H9 (cell line): ENCODE measurements at regions not wholly inside any gene's neighbourhood (a gene's known extent, or its start where the extent isn't known, plus 50 kb on each side); places are given as distances from the start of the nearest gene placed in this dataset.

Experiments used
- DNase-seq: peaks from one replicate; pipeline ENCODE4 v3.0.0-alpha.2; 2017
- H2AFZ ChIP-seq: one replicate; pipeline ENCODE4 v1.6.1; 2013; ENCODE audit warnings: mild to moderate bottlenecking, low read length, control low read depth, moderate library complexity
- H2AK5ac ChIP-seq: 2 replicates; pipeline ENCODE4 v1.6.1; 2013; ENCODE audit warnings: low read length, control low read depth, mixed read lengths; ENCODE audit not compliant: insufficient read length
- H2BK120ac ChIP-seq: one replicate; pipeline ENCODE4 v1.6.1; 2013; ENCODE audit warnings: low read depth, mild to moderate bottlenecking, low read length, control low read depth, inconsistent platforms; ENCODE audit not compliant: poor library complexity, severe bottlenecking
- H2BK12ac ChIP-seq: 2 replicates; pipeline ENCODE4 v1.6.1; 2013; ENCODE audit warnings: low read length, control low read depth, mixed read lengths, low read depth; ENCODE audit not compliant: insufficient read length
- H2BK15ac ChIP-seq: 2 replicates; pipeline ENCODE4 v1.6.1; 2013; ENCODE audit warnings: low read depth, low read length, control low read depth
- H2BK20ac ChIP-seq: one replicate; pipeline ENCODE4 v1.6.1; 2013; ENCODE audit warnings: low read depth, mild to moderate bottlenecking, low read length, control low read depth, inconsistent platforms; ENCODE audit not compliant: poor library complexity, severe bottlenecking
- H2BK5ac ChIP-seq: 2 replicates; pipeline ENCODE4 v1.6.1; 2013; ENCODE audit warnings: low read length, control low read depth, mixed read lengths; ENCODE audit not compliant: insufficient read length
- H3K14ac ChIP-seq: 2 replicates; pipeline ENCODE4 v1.6.1; 2013; ENCODE audit warnings: low read length, control low read depth; ENCODE audit not compliant: insufficient read depth
- H3K18ac ChIP-seq: 2 replicates; pipeline ENCODE4 v1.6.1; 2013; ENCODE audit warnings: low read depth, mild to moderate bottlenecking, mixed read lengths, low read length, control low read depth; ENCODE audit not compliant: insufficient read length
- H3K23ac ChIP-seq: 2 replicates; pipeline ENCODE4 v1.6.1; 2013; ENCODE audit warnings: low read length, control low read depth, mixed read lengths, low read depth; ENCODE audit not compliant: insufficient read length
- H3K23me2 ChIP-seq: 2 replicates; pipeline ENCODE4 v1.6.1; 2013; ENCODE audit warnings: low read depth, mild to moderate bottlenecking, mixed read lengths, low read length, control low read depth; ENCODE audit not compliant: insufficient read length, poor library complexity, severe bottlenecking
- H3K27ac ChIP-seq: 2 replicates; pipeline ENCODE4 v1.5.1; 2013; ENCODE audit warnings: low read length, control low read depth, mixed read lengths, low read depth; ENCODE audit not compliant: insufficient read length
- H3K27me3 ChIP-seq: 2 replicates; pipeline ENCODE4 v1.6.1; 2013; ENCODE audit warnings: low read length, control low read depth, inconsistent platforms; ENCODE audit not compliant: insufficient read depth
- H3K4ac ChIP-seq: 2 replicates; pipeline ENCODE4 v1.6.1; 2013; ENCODE audit warnings: low read depth, mild to moderate bottlenecking, control low read depth, inconsistent platforms, low read length, moderate library complexity
- H3K4me1 ChIP-seq: 2 replicates; pipeline ENCODE4 v1.6.1; 2013; ENCODE audit warnings: low read length, control low read depth, inconsistent platforms; ENCODE audit not compliant: insufficient read depth
- H3K4me2 ChIP-seq: 2 replicates; pipeline ENCODE4 v1.6.1; 2013; ENCODE audit warnings: low read length, control low read depth, mixed read lengths; ENCODE audit not compliant: insufficient read length, insufficient read depth
- H3K56ac ChIP-seq: 2 replicates; pipeline ENCODE4 v1.6.1; 2013; ENCODE audit warnings: low read depth, mild to moderate bottlenecking, mixed read lengths, low read length, control low read depth; ENCODE audit not compliant: insufficient read length
- H3K79me1 ChIP-seq: 2 replicates; pipeline ENCODE4 v1.6.1; 2013; ENCODE audit warnings: low read depth, mild to moderate bottlenecking, moderate library complexity, low read length, control low read depth, inconsistent platforms; ENCODE audit not compliant: insufficient read depth, poor library complexity, severe bottlenecking
- H3K79me2 ChIP-seq: 2 replicates; pipeline ENCODE4 v1.6.1; 2013; ENCODE audit warnings: low read length, control low read depth, inconsistent platforms; ENCODE audit not compliant: insufficient read depth
- H3K9ac ChIP-seq: 2 replicates; pipeline ENCODE4 v1.6.1; 2013; ENCODE audit warnings: low read length, control low read depth, mixed read lengths; ENCODE audit not compliant: insufficient read length; ENCODE audit errors: extremely low read depth
- H3K9me3 ChIP-seq: one replicate; pipeline ENCODE4 v1.6.1; 2013; ENCODE audit warnings: low read depth, low read length, inconsistent platforms; ENCODE audit not compliant: control insufficient read depth
- H3T11ph ChIP-seq: one replicate; pipeline ENCODE4 v1.6.1; 2013; ENCODE audit warnings: mild to moderate bottlenecking, low read length, control low read depth, inconsistent platforms
- H4K20me1 ChIP-seq: one replicate; pipeline ENCODE4 v1.6.1; 2013; ENCODE audit not compliant: control insufficient read depth, insufficient read length, insufficient read depth
- H4K5ac ChIP-seq: 2 replicates; pipeline ENCODE4 v1.6.1; 2013; ENCODE audit warnings: low read depth, mild to moderate bottlenecking, mixed read lengths, low read length, control low read depth; ENCODE audit not compliant: insufficient read length
- H4K8ac ChIP-seq: replicated peaks from 2 replicates; pipeline ENCODE4 v1.6.1; 2013; ENCODE audit warnings: low read length, control low read depth, mixed read lengths, low read depth; ENCODE audit not compliant: insufficient read length
- H4K91ac ChIP-seq: 2 replicates; pipeline ENCODE4 v1.6.1; 2013; ENCODE audit warnings: low read depth, mild to moderate bottlenecking, moderate library complexity, mixed read lengths, low read length, control low read depth; ENCODE audit not compliant: insufficient read length
- H3K27ac Mint-ChIP-seq, 3 experiments: 2 replicates in 2 of 3; 3 replicates in 1 of 3; pipeline ENCODE4 v1.8.0; 2020 to 2021; ENCODE audit warnings: mixed read lengths in 3 of 3, mild to moderate bottlenecking in 1 of 3, moderate library complexity in 1 of 3
- H3K27me3 Mint-ChIP-seq: 2 replicates; pipeline ENCODE4 v1.8.0; 2021; ENCODE audit warnings: low read depth, mild to moderate bottlenecking, moderate library complexity, mixed read lengths
- H3K36me3 Mint-ChIP-seq, 3 experiments: 2 replicates in 2 of 3; 3 replicates in 1 of 3; pipeline ENCODE4 v1.8.0; 2020 to 2021; ENCODE audit warnings: low read depth in 3 of 3, mixed read lengths in 3 of 3; ENCODE audit not compliant: insufficient read depth in 1 of 3
- H3K4me1 Mint-ChIP-seq, 2 experiments: 2 replicates each; pipeline ENCODE4 v1.8.0; 2020; ENCODE audit warnings: mixed read lengths in 2 of 2
- H3K4me3 Mint-ChIP-seq, 2 experiments: 2 replicates in 1 of 2; 3 replicates in 1 of 2; pipeline ENCODE4 v1.8.0; 2020 to 2021; ENCODE audit warnings: mild to moderate bottlenecking in 2 of 2, mixed read lengths in 2 of 2, moderate library complexity in 1 of 2
- H3K9me3 Mint-ChIP-seq, 2 experiments: 2 replicates in 1 of 2; 3 replicates in 1 of 2; pipeline ENCODE4 v1.8.0; 2020; ENCODE audit warnings: mild to moderate bottlenecking in 2 of 2, mixed read lengths in 2 of 2, moderate library complexity in 1 of 2
- WGBS: extraction: QIAGEN DNeasy Blood & Tissue Kit; methylation state at CpG from one replicate; pipeline ENCODE4 v1.1.7; 2013; ENCODE audit warnings: missing lambda C conversion rate, low lambda C conversion rate, mixed read lengths; ENCODE audit not compliant: insufficient read length; ENCODE audit errors: extremely low coverage; 5-methylcytosine and 5-hydroxymethylcytosine counted together
- TF ChIP-seq, protein P1 (sequence below): fragments of 200-600 bp; sonication (generic); conservative IDR thresholded peaks from 3 replicates; pipeline ENCODE4 v1.8.0; 2021; ENCODE audit warnings: antibody characterized with exemption, mild to moderate bottlenecking

GRCh38 chr1:181296180-181296579 is 187.1 kb upstream of the CACNA1E start:
- no peak overlapping the region for H3K4me2 ChIP-seq
- H3K14ac ChIP-seq = no peak overlapping the region
- peaks cover 11% of the 10 kb centered on the region for H3K27me3 Mint-ChIP-seq
- no peak overlapping the region for H3K18ac ChIP-seq
- H3K9me3 Mint-ChIP-seq = no peaks in the 10 kb centered on the region
- no peak overlapping the region for H3K27ac Mint-ChIP-seq
- H3K4ac ChIP-seq = no peak overlapping the region
- no peak overlapping the region for H4K8ac ChIP-seq
- no peak overlapping the region for H2BK20ac ChIP-seq
- no peak overlapping the region for H3K27ac ChIP-seq
- no peak overlapping the region for H2AFZ ChIP-seq
- DNase-seq = no peak
- no peak overlapping the region for H2BK15ac ChIP-seq
- no peaks in the 10 kb centered on the region for H3K79me2 ChIP-seq
- H3K27me3 ChIP-seq = no peaks in the 10 kb centered on the region
- TF ChIP-seq, protein P1, sequence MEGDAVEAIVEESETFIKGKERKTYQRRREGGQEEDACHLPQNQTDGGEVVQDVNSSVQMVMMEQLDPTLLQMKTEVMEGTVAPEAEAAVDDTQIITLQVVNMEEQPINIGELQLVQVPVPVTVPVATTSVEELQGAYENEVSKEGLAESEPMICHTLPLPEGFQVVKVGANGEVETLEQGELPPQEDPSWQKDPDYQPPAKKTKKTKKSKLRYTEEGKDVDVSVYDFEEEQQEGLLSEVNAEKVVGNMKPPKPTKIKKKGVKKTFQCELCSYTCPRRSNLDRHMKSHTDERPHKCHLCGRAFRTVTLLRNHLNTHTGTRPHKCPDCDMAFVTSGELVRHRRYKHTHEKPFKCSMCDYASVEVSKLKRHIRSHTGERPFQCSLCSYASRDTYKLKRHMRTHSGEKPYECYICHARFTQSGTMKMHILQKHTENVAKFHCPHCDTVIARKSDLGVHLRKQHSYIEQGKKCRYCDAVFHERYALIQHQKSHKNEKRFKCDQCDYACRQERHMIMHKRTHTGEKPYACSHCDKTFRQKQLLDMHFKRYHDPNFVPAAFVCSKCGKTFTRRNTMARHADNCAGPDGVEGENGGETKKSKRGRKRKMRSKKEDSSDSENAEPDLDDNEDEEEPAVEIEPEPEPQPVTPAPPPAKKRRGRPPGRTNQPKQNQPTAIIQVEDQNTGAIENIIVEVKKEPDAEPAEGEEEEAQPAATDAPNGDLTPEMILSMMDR = no peak
- H4K20me1 ChIP-seq = no peaks in the 10 kb centered on the region
- no peak overlapping the region for H3K9ac ChIP-seq
- H2BK12ac ChIP-seq = no peak overlapping the region
- H4K91ac ChIP-seq = no peak overlapping the region
- no peaks in the 10 kb centered on the region for H3K36me3 Mint-ChIP-seq
- H3K4me1 Mint-ChIP-seq = 0 out of 4 replicates have a peak, but pooled peaks cover 0 to 2% of the 10 kb centered on the region in 2 experiments
- no peak overlapping the region for H3K56ac ChIP-seq
- H3K23ac ChIP-seq = no peak overlapping the region
- H2BK5ac ChIP-seq = no peak overlapping the region
- H2BK120ac ChIP-seq = no peak overlapping the region
- H3K4me3 Mint-ChIP-seq = no peak overlapping the region
- no peaks in the 10 kb centered on the region for H3K23me2 ChIP-seq
- H3K79me1 ChIP-seq = no peaks in the 10 kb centered on the region
- H3T11ph ChIP-seq = no peak overlapping the region
- WGBS = no CpG with 5 or more reads among the region's 2 CpGs
- H2AK5ac ChIP-seq = no peak overlapping the region
- no peaks in the 10 kb centered on the region for H3K4me1 ChIP-seq
- H3K9me3 ChIP-seq = no peaks in the 10 kb centered on the region
- no peak overlapping the region for H4K5ac ChIP-seq
